Esophagus squamous epithelium (tissue), 4 donors: ENCODE measurements at regions not wholly inside any gene's neighbourhood (a gene's known extent, or its start where the extent isn't known, plus 50 kb on each side); places are given as distances from the start of the nearest gene placed in this dataset.

Source experiments
- POLR2A ChIP-seq, 4 donors: fragments of 450-650 bp; IDR thresholded peaks; one replicate each; pipeline ENCODE4 v1.6.1; 2017; ENCODE audit warnings: antibody characterized with exemption in 4 of 4, mild to moderate bottlenecking in 4 of 4, moderate library complexity in 3 of 4
- TF ChIP-seq, protein P1 (sequence below), 6 experiments: fragments of 450-650 bp in 4 of 6; fragments of 200-600 bp in 2 of 6; sonication (generic) in 2 of 6; IDR thresholded peaks; one replicate each; pipeline ENCODE4 v1.5.1; 2016 to 2019; ENCODE audit warnings: antibody characterized with exemption in 6 of 6, mild to moderate bottlenecking in 4 of 6, moderate library complexity in 4 of 6

GRCh38 chr12:77630344-77630743 lies 200.3 kb upstream of the NAV3 start:
- TF ChIP-seq, protein P1, sequence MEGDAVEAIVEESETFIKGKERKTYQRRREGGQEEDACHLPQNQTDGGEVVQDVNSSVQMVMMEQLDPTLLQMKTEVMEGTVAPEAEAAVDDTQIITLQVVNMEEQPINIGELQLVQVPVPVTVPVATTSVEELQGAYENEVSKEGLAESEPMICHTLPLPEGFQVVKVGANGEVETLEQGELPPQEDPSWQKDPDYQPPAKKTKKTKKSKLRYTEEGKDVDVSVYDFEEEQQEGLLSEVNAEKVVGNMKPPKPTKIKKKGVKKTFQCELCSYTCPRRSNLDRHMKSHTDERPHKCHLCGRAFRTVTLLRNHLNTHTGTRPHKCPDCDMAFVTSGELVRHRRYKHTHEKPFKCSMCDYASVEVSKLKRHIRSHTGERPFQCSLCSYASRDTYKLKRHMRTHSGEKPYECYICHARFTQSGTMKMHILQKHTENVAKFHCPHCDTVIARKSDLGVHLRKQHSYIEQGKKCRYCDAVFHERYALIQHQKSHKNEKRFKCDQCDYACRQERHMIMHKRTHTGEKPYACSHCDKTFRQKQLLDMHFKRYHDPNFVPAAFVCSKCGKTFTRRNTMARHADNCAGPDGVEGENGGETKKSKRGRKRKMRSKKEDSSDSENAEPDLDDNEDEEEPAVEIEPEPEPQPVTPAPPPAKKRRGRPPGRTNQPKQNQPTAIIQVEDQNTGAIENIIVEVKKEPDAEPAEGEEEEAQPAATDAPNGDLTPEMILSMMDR (IDR thresholded peaks at IDR 0.05), result no peak
- no peak for TF ChIP-seq POLR2A (IDR thresholded peaks at IDR 0.05)
